DMS53 treated with DMSO at 0.1 percent for 48 hours (cell line): ENCODE measurements at regions not wholly inside any gene's neighbourhood (a gene's known extent, or its start where the extent isn't known, plus 50 kb on each side); places are given as distances from the start of the nearest gene placed in this dataset.
"Not testable (repeated sequence)": the region's sequence is repeated elsewhere in the genome, so short reads cannot be mapped to it uniquely, and the experiment has no call there.

Experiments
- DNase-seq: peaks from one replicate; lab custom pipeline; 2025; ENCODE audit not compliant: unreplicated experiment; lab: John Stamatoyannopoulos, UW

- no peak for DNase-seq
Measured at GRCh38 chr19:29154163-29154562, 58.8 kb downstream of the UQCRFS1 start.

- DNase-seq: no peak
Measured at GRCh38 chr19:29145756-29146155, 67.2 kb downstream of the UQCRFS1 start.

GRCh38 chr19:29143183-29143582 lies 69.8 kb downstream of the UQCRFS1 start:
- no peak for DNase-seq

- DNase-seq: no peak
Measured at GRCh38 chr19:29139227-29139626, 73.7 kb downstream of the UQCRFS1 start.

GRCh38 chr19:29138206-29138605 lies 74.7 kb downstream of the UQCRFS1 start:
- not testable (repeated sequence) for DNase-seq

- DNase-seq: no peak
Measured at GRCh38 chr19:29131456-29131855, 81.5 kb downstream of the UQCRFS1 start.

GRCh38 chr19:29129148-29129547 lies 83.8 kb downstream of the UQCRFS1 start:
- DNase-seq: no peak

- no peak for DNase-seq
Measured at GRCh38 chr19:29128203-29128602, 84.7 kb downstream of the UQCRFS1 start.

GRCh38 chr19:29122185-29122584 lies 90.8 kb downstream of the UQCRFS1 start:
- DNase-seq: no peak

GRCh38 chr19:29121684-29122083 lies 91.3 kb downstream of the UQCRFS1 start:
- no peak for DNase-seq

- DNase-seq: no peak
Measured at GRCh38 chr19:29120466-29120865, 92.5 kb downstream of the UQCRFS1 start.

GRCh38 chr19:29119590-29119989 lies 93.4 kb downstream of the UQCRFS1 start:
- DNase-seq: no peak

- DNase-seq: no peak
Measured at GRCh38 chr19:29118389-29118788, 94.6 kb downstream of the UQCRFS1 start.

- no peak for DNase-seq
Measured at GRCh38 chr19:29117926-29118325, 95.0 kb downstream of the UQCRFS1 start.

- DNase-seq: no peak
Measured at GRCh38 chr19:29115181-29115580, 97.8 kb downstream of the UQCRFS1 start.

GRCh38 chr19:29113838-29114237 lies 99.1 kb downstream of the UQCRFS1 start:
- DNase-seq: no peak

- DNase-seq: no peak
Measured at GRCh38 chr19:29111576-29111975, 101.4 kb downstream of the UQCRFS1 start.

- no peak for DNase-seq
Measured at GRCh38 chr19:29107831-29108230, 105.1 kb downstream of the UQCRFS1 start.

- no peak for DNase-seq
Measured at GRCh38 chr19:29106346-29106885, 106.5 kb downstream of the UQCRFS1 start.

GRCh38 chr19:29105629-29106292 lies 107.2 kb downstream of the UQCRFS1 start:
- no peak for DNase-seq

GRCh38 chr19:29104605-29105241 lies 108.2 kb downstream of the UQCRFS1 start:
- no peak for DNase-seq

GRCh38 chr19:29098863-29099481 lies 114.0 kb downstream of the UQCRFS1 start:
- no peak for DNase-seq
